OCI-LY1 (cell line): ENCODE measurements at regions not wholly inside any gene's neighbourhood (a gene's known extent, or its start where the extent isn't known, plus 50 kb on each side); places are given as distances from the start of the nearest gene placed in this dataset.

Source experiments
- CTCF ChIP-seq: fragments of 200-600 bp; sonication (generic), shearing (Covaris generic); IDR thresholded peaks from 2 replicates; pipeline ENCODE4 v1.5.1; 2017; ENCODE audit warnings: mild to moderate bottlenecking, antibody characterized with exemption, low read length, moderate library complexity, mixed read lengths
- EZH2 ChIP-seq: fragments of 200-600 bp; sonication (generic), shearing (Covaris generic); IDR thresholded peaks from 2 replicates; pipeline ENCODE4 v1.8.0; 2017; ENCODE audit warnings: borderline replicate concordance, mixed run types, mild to moderate bottlenecking, antibody characterized with exemption, low read length, moderate library complexity, mixed read lengths

- TF ChIP-seq CTCF = no peak
- TF ChIP-seq EZH2 = no peak
Measured at GRCh38 chr11:112504056-112504455, 243.4 kb upstream of the PLET1 start.
